ENCODE measurements at regions not wholly inside any gene's neighbourhood (a gene's known extent, or its start where the extent isn't known, plus 50 kb on each side); places are given as distances from the start of the nearest gene placed in this dataset.

DNA sequence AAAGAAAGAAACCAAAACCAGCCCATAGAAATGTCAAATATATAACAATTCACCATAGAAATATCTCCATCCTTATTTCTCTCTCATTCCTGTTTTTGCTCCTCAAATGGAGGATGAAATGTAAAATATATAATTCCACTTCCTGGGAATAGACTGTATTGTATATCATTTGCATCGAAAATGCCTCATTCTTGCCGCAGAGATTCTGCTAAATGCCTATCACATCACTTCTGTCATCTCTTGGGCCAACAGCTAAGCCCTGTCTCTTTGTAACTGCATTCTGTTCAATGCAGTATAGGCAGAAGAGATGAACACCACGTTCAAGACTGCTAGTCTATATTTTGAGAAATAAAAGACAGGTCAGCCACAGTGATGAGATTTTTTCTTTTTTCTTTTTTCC, 956.3 kb upstream of the SOX9 start:
- H3K4me3 ChIP-seq (ENCODE audit: low read length) = no peak overlapping the region
- no peak for TF ChIP-seq ZNF274 (IDR thresholded peaks at IDR 0.05; ENCODE audit: low read depth, low read length)

DNA sequence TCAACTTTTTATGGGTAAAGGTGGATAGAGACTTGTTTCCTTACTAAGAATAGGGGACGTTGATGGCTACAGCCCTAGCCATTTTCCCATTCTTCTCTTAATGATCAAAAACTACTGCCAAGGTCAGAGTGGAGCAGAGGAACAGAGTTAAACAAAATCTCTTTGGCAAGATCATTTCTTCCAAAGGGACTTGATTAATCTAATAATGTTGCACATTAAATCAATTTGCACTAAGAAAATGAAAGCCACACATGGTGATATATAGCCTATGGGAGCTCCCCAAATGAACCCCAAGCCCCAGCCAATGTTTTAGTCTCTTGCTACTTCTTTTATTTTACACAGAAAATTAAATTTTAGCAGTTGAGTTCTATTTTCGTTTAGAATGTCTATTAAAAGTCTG, 954.5 kb upstream of the SOX9 start:
- no peak for TF ChIP-seq ZNF274 (IDR thresholded peaks at IDR 0.05; ENCODE audit: low read depth, low read length)
- H3K4me3 ChIP-seq (ENCODE audit: low read length) = no peak overlapping the region

DNA sequence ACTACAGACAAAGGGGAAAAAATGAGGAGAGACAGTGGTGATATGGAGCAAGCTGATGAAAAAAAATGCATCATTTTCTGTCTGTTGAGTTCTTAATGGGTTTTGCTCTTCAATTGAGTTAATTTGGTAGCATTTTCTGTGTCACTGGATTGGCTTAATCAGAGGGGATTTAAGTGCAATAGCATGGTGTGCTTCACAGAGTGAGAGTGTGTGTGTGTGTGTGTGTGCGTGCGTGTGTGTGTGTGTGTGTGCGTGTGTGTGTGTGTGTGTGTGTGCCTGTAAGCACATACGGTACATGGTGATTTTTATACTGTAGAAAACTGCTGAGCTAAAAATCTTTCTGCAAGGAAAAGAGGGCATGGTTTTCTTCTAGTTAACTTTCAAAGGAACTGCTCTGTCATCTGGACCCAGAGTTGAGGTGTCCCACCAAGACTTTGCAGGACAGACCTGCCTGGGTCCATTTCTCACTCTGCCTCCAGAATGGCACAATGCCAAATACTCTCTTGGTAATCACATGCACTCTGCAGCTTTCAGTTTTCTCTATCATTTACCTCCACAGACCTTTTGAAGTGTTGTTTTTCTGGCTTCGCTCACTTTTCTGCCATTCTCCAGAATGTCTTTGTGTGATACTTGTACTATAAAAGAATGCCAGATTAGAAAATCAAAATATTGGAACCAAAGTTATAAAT, 952.6 kb upstream of the SOX9 start:
- no peak overlapping the region for H3K4me3 ChIP-seq (ENCODE audit: low read length)
- no peak for TF ChIP-seq ZNF274 (IDR thresholded peaks at IDR 0.05; ENCODE audit: low read depth, low read length)

DNA sequence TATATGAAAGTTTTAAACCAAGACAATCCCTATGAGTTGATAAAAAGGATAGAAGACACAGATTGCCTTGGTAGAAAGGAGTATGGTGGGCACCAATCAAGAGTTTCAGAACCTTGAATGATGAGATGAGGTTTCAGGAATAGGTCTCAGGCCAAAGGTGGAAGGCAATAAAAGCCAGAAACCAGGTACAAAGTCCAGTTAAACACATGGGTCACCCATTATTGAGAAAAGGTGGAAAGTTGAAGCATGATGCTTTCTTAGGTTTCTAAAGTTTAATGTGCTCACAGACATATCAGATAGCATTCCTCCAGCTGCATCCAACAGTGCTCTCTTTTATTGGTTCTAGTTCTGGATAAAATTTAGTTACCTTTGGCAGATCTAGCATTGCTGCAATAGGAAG, 950.8 kb upstream of the SOX9 start:
- TF ChIP-seq ZNF274 (IDR thresholded peaks at IDR 0.05; ENCODE audit: low read depth, low read length) = no peak
- H3K4me3 ChIP-seq (ENCODE audit: low read length) = no peak overlapping the region

DNA sequence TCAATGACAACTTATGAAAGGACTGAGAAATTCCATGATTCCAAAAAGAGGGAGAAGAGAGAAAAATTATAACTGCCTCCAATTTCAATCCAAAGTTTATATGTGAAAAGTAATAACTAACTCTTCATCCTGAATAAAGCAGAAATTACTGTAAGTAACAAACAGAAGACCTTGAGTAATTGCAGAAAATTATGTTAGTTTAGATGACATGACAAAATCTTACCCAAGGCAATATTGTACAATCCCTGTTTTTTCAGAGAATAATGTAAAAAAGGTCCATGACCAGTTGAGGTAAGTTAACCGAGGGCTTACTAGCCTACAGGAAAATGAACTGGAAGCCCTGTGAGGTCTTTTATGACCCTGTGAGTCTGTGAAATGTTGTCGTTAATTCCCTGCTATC, 949.5 kb upstream of the SOX9 start:
- TF ChIP-seq ZNF274 (IDR thresholded peaks at IDR 0.05; ENCODE audit: low read depth, low read length) = no peak
- H3K4me3 ChIP-seq (ENCODE audit: low read length) = no peak overlapping the region

DNA sequence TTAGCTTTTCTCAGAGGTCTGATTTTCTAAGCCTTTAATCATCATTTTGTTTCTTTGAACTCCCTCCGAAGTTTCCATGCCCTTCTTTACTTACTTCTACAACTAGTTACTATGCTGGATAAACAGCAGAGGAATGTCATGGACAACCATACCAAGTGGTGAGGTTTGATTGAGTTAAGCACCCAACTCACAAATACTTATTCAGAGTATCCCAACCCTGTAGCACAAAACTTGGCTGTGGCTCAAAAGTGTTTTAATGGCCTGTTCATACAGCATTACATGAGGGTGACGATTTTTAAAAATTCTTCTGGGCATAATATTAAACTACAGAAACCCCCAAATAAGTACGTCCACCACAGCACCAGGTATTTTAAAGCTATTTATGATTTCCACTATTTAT, 946.8 kb upstream of the SOX9 start:
- TF ChIP-seq ZNF274 (IDR thresholded peaks at IDR 0.05; ENCODE audit: low read depth, low read length) = no peak
- H3K4me3 ChIP-seq (ENCODE audit: low read length) = no peak overlapping the region

DNA sequence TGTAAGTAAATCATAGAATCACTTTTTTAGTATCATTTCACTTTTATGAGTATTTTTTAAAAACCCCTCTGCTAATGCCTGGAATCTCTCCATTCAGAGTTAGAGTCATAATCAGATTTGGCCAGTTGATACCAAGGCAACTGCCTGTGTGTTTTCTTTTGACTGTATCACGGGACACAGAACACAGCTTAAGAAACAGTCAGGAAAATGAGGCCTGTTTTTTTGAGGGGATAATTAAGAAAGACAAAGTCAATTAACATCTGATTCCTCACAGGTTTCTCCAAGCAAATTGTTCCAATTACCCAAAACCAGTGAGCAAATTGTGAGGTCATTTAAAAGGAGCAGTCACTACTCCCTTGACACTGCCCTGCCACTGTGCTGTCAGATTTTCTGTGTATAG, 944.5 kb upstream of the SOX9 start:
- no peak overlapping the region for H3K4me3 ChIP-seq (ENCODE audit: low read length)
- no peak for TF ChIP-seq ZNF274 (IDR thresholded peaks at IDR 0.05; ENCODE audit: low read depth, low read length)

DNA sequence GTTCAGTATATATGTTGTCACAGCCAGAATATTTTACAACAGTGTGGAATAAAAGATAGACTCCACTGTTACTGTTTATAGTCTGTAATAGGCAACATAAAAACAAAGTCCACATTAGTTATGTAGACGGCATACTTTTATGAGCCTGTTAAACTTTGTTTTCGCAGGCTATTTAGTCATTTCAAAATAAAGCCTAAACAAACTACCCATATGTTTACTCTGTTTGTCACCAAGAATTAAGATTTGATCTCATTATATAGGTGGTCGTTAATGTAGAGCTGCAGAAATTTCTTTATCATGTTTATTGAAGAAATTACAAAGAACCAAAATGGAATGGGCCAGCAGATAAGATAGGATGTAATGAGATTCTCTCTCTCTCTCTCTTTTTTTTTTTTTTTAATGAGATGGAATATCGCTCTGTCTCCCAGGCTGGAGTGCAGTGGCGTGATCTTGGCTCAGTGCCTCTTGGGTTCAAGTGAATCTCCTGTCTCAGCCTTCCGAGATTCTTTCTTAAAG, 943.8 kb upstream of the SOX9 start:
- no peak for TF ChIP-seq ZNF274 (IDR thresholded peaks at IDR 0.05; ENCODE audit: low read depth, low read length)
- no peak overlapping the region for H3K4me3 ChIP-seq (ENCODE audit: low read length)

DNA sequence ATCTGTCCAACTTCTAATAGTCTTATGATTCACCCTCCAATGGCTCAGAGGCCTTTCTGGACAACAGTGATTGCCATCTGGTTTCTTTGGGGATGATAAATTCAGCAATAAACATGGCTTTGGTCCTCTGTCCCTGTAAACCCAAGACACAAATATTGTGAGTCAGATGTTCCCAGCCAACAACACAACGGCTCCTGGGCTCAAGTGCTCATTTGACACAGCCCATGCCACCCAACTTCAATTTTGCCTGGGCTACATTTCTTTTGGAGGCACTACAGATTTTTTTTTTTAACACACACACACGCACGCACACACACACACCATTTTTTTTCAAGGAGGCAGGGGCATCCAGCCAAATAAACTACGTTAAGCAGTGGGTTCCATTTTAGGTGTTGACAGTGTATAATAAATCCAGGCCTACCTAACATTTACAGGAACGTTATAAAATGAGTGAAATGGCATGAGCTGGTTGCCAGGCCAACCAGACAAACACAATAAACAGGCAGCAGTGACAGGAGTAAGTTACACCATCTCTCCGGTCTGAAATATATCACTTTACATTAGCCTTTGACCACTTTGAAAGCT, 939.9 kb upstream of the SOX9 start:
- TF ChIP-seq ZNF274 (IDR thresholded peaks at IDR 0.05; ENCODE audit: low read depth, low read length) = no peak

DNA sequence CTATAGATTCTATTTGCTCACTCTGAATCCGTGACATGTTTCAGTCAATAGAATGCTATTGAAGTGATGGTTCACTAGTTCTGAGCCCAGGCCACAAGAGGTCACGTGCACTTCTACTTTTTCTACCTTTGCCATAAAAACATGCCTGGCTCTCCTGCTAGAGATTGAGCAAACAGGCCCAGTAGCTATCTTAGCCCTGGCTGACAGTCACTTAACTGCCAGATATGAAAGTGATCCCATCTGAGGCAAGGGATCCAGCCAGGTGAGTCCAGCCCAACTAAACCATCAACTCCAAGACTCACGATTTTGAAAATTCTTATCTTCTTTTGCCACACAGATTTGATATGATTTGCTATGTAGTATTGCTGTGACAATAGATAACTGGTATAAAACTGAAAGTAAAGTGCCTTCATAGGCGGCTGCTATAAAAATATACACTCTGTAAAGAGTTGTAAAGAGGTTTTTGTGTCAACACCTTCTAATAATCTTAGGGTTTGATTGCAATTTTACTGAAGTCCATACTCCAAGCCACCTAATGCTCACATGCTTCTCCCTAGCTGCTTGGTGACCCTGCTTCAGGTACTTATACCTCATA, 937.7 kb upstream of the SOX9 start:
- H3K4me3 ChIP-seq (ENCODE audit: low read length) = no peak overlapping the region
- no peak for TF ChIP-seq ZNF274 (IDR thresholded peaks at IDR 0.05; ENCODE audit: low read depth, low read length)

More for the DNA sequence above, 939.9 kb upstream of the SOX9 start:
- no peak overlapping the region for H3K4me3 ChIP-seq (ENCODE audit: low read length)

DNA sequence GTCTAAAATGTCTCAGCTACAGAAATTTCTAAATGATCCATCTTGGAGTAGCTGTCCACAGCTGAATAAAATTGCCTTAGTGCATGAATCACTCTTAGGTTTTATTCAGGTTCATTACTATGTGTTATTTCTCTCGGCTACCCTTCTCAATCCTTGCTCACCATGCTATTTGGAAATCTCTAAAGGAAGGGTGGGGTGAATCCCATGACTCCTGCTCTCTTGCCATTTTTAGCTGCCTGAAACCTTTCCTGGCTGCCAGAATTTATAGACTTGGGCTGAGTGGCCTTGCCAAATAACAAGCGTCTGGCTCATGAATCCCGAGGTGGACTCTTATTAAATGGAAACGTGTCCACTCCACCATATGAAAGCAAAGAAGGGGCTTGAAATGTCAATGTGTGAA, 936.1 kb upstream of the SOX9 start:
- TF ChIP-seq ZNF274 (IDR thresholded peaks at IDR 0.05; ENCODE audit: low read depth, low read length) = no peak
- no peak overlapping the region for H3K4me3 ChIP-seq (ENCODE audit: low read length)

DNA sequence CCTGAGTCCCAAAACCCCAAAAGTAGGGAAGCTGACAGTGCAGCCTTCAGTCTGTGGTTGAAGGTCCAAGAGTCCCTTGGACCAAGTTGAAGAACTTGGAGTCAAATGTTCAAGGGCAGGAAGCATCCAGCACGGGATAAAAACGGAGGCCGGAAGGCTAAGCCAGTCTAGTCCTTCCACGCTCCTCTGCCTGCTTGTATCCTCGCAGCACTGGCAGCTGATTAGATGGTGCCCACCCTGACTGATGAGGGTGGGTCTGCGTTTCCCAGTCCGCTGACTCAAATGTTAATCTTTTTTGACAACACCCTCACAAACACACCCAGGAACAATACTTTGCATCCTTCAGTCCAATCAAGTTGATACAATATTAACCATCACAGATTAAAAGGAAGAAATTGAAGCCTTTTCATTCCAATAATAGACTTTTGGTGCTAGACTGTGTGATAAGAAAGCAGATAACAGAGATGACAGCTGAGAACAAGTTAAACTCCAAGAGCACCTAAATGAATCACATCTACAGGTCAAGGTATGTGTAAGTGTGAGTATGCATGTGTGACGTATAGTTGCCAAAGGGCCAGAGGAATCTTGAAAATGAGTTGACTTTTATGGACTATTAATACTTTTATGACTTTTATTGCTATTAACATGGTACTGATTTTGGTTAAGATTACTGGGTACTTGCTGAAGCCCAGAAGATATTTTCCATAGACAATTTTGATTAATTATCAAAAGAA, 933.5 kb upstream of the SOX9 start:
- no peak for TF ChIP-seq ZNF274 (IDR thresholded peaks at IDR 0.05; ENCODE audit: low read depth, low read length)

DNA sequence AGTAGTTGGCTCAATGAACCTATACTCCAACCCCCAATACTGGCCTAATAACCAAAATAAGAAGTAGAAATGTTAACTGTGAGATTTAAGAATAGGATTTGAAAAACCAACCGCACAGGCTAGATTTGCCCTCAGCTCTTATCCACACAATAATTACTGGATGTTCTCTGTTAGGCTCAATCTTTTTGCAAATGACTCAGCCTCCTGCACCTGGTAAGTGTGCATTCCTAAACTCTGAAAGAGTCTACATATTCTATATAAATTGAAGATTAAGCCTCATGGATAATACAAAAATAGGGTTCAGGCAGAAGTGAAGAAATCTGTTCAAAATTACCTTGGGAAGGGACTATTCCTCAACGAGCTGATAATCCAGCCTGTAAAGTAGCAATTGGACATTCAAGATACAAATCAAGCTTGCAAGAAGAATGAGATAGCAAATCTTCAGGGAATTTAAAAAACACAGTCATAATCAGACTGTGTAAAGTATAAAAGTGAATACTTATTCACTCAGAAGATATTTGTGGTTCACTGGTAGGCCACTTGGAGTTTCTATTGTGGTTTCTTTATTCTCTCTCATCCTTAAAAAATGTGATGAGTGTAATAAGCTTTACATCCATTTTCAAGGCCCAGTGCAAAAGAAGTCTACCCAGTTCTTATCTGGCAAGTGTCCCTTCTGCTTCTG, 931.9 kb upstream of the SOX9 start:
- H3K4me3 ChIP-seq (ENCODE audit: low read length) = no peak overlapping the region
- no peak for TF ChIP-seq ZNF274 (IDR thresholded peaks at IDR 0.05; ENCODE audit: low read depth, low read length)

More for the DNA sequence above, 933.5 kb upstream of the SOX9 start:
- no peak overlapping the region for H3K4me3 ChIP-seq (ENCODE audit: low read length)

DNA sequence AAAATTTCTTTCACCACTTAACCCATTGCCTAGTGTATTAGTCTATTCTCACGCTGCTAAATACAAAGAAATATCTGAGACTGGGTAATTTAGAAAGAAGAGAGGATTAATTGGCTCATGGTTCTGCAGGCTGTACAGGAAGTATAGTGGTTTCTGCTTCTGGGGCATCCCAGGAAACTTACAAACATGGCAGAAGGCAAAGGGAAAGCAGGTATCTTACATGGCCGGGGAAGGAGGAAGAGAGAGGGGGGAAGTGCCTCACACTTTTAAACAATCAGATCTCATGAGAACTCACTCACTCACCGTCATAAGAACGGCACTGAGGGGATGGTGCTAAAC, 931.4 kb upstream of the SOX9 start:
- TF ChIP-seq ZNF274 (IDR thresholded peaks at IDR 0.05; ENCODE audit: low read depth, low read length) = no peak
- H3K4me3 ChIP-seq (ENCODE audit: low read length) = no peak overlapping the region

All from GM08714 (cell line).